HS-5 (cell line): ENCODE measurements at regions not wholly inside any gene's neighbourhood (a gene's known extent, or its start where the extent isn't known, plus 50 kb on each side); places are given as distances from the start of the nearest gene placed in this dataset.
A peak's percentile ranks its signal among the peaks of the same experiment; 100 is the strongest.

Source experiments
- DNase-seq: peaks from one replicate; pipeline ENCODE4 v3.0.0-alpha.2; 2012; ENCODE audit warnings: low read depth

DNA sequence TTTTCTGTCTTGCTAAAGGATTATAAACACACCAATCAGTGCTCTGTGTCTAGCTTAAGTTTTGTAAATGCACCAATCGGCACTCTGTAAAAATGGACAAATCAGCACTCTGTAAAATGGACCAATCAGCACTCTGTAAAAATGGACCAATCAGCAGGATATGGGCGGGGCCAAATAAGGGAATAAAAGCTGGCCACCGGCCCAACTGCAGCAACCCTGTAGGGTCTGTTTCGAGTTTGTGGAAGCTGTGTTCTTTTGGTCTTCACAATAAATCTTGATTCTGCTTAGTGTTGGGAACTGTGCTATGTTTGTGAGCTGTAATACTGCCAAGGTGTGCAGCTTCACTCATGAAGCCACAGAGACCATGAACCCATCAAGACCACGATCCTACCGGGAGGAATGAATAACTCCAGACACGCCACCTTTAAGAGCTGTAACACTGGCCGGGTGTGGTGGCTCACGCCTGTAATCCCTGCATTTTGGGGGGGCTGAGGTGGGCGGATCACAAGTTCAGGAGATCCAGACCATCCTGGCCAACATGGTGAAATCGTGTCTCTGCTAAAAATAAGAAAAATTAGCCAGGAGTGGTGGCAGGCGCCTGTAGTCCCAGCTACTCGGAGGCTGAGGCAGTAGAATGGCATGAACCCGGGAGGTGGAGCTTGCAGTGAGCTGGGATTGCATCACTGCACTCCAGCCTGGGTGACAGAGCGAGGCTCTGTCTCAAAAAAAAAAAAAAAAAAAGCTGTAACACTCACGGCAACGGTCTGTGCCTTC is 133.0 kb upstream of the GDF10 start:
- DNase-seq = peak; percentile 6

DNA sequence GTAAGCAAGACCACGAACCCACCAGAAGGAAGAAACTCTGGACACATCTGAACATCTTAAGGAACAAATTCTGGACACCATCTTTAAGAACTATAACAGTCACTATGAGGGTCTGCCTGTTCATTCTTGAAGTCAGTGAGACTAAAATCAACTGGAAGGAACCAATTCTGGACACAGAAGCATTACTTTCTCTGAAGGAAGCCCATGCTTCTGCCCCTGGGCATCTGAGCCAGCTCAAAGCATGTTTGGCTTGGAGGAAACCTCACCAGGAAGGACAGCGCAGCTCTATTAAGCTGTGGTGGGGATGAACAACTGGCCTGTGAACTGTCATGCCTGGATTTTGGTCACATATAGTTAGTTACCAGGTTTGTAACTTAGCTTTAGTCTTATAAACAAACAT is 132.4 kb upstream of the GDF10 start:
- DNase-seq = peak; percentile 4

DNA sequence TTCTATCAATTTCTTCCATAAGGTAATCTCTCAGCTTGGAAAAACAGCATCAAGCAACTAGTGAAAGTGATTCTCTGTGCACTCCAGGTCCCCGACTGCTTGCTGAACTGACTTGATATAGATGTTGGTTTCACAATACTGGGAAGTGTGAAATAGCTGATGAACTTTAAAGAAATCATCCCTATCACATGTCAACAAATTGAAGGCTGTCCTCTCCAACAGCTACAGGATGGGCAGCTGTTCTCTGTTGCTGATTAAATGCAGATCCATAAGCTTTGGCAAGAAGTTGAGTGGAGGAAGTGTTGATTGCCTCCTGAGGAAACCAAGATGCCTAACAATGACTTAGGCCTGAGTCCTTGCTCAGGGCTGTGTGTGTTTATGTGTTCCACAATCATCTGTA is 130.4 kb upstream of the GDF10 start:
- no peak for DNase-seq

DNA sequence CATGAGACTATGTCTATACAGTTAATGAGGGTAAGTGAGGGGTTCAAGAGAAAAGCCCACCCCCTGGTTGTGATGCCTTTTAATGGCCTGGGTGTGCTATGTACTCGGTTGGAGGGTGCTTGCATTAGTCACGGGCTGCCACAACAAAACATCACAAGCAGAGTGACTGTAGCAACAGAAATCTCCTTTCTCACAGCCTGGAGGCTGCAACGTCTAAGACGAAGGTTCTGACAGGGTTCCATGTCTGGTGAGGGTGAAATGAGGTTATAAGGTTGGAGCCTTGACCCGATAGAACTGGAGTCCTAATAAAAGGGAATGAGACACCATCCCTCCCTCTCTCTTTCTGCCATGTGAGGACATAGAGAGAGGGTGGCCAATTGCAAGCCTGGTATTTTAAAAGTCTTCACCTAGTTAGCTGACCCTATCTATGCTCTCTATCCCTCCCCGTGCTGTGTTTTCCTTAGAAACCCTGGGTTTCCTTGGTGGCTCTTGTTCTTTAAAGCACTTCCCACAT is 126.0 kb upstream of the GDF10 start:
- DNase-seq = no peak

DNA sequence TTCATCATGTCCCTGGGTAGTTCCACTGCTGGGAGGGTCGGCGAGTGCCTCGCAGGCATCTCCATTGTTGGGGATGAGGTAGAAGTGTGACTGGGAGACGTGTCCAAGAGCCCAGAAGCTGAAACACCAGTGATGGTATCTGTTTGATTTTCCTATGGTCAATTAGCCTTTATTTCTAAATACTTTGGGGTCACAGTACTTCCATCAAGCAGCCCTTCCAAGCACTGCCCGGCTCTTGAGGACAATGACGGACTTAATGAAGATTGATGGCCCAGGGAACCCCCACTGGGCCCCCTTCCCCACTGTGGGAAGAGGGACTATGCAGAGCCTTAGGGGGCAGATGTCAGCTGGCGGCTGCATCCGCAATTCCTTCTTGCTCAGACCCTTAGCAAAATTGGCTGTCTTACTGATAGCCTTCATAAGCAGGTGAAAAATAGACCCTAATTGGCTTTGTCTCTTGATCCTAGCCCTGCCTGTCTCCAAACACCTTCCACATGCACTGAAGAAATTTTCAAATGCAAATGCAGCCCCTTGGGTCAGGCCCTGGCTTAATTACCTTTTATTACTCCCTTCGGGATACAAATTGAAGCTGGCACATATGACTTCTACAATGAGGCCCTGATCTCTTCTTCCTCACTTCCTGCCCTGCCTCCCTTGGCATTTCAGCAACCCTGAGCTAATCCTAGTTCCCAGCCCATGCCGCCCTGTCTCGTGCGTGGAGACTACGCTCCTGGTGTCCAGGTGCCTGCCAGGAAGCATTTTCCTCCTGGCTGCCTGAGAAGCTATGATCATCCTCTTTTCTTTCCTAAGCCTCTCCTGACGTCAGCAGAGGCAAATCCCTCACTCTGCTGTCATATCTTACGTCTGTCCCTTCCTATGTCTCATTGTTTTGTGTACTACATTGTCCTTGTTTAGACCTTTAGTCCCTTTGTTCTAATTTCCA is 124.5 kb upstream of the GDF10 start:
- DNase-seq = no peak

DNA sequence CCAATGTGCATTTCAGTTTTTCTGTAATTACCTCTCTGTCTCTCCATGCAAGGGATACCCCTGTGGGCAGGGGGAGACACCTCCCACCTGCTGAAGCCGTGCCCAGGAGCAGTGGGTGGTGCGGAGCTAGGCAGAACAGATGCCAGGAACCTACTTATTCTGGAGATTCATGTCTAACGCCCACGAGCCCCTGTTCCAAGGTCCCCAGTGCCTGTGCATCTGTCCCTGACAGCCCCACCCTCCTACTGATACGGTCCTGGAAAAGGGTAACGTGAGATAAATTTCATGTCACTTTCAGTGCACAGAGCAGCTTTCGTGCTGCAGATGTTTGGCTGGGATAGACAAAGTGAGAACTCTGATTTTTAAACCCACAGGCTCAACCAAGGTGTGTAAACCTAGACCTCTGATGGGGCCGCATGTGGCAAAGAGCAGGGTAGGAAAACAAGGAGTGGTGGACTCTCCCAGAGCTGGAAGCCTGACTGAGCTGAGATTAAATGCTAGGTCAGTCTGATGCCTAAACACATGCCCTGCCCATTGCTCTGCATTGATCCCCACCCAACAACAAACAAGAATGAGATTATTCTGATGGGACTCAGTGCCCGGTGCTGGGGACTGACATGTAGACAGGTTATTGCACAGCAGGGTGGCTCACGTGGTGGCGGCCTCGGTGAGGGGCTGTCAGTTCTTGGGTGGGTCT is 123.6 kb upstream of the GDF10 start:
- no peak for DNase-seq

DNA sequence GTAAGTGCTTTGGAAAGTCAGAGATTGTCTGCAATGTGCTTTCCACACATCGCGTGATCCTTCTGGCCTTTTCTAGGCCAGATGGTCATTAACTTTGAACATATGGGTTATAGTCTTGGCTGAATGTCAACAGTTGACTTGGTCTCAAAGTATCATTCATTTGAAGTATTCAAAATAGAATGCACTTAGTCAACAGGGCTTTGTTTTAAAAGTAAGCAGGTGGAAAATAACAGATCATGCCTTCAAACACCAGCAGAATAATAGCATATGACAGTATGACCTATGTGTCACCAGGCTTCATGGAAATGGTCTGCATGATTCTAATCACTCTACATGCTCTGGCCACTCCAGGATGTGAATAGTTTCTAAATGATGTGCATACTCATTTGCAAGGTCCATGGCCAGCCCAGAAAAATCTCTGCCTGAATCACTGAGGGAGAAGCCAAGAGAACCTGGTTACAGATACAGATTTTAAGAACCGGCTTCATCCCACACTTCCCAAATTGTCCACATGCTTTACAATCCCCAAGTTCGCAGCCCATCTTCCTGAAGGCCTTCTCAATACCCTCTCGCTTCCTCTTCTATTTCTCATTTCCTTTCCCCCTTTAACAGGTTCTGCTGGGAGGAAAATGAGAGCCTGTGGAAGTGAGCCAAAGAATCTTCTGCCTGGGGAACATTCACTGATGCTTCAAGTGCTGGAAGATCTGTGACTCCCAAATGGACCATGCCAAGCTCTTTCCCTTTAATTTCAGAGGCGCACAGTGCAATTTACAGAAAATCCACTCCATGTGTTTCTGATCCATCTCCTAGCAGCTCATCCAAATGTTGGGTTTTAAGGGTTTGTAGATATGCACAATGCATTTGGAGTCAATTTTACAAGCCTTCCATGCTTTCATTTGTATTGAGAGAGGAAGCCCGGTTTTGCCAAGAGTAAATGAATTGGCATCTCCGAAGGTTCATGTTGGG is 122.8 kb upstream of the GDF10 start:
- DNase-seq = peak; percentile 8

DNA sequence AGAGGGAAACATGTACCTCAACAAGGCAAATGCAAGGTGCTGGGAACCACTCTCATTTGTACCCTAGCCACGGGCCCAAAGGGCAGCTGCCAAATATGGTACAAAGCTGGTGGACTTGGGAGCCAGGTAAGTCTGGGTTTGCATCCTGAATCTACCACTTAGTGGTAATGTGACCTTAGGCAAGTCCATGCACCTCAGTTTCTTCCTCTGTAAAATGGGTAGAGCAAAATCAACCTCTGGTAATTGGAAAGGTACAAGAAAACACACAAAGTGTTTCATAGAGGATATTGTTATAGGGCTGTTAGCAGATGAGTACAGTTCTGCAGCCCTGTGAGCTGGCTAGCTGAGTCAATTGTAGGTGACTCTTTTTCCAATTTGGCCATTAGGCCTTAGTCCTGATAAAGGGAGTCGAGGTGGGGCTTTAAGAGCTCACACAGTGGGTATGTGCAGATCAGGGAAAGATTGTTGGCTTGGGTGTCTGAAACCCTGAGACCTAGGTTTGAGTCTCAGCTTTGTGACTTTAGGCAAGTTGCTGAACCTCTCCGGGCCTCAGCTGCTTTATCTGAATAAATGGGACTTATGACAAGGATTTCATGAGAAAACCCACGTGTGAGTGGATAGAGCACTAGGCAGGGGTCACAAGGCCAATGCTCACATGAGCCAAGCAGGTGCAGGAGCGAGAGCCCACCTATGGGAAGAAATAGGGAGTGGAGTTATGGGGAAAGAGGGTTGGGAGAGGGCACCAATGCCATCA is 121.3 kb upstream of the GDF10 start:
- no peak for DNase-seq

DNA sequence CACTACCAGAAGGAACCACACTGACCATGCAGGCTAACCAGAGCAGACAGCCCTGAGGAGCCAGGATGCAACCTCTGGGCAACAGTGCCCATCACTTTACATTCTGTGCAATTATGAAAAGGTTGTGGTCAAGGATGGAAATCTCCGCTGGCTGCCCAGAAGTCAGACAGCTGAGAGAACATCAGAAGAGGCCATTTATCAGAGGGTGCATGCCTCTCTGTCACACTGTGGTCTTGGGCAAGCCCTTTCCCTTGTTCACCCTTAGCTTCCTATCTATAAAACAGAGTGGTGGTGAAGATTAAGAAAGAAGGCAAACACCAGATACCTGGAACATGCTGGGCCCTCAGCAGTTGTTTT is 120.7 kb upstream of the GDF10 start:
- DNase-seq = no peak

DNA sequence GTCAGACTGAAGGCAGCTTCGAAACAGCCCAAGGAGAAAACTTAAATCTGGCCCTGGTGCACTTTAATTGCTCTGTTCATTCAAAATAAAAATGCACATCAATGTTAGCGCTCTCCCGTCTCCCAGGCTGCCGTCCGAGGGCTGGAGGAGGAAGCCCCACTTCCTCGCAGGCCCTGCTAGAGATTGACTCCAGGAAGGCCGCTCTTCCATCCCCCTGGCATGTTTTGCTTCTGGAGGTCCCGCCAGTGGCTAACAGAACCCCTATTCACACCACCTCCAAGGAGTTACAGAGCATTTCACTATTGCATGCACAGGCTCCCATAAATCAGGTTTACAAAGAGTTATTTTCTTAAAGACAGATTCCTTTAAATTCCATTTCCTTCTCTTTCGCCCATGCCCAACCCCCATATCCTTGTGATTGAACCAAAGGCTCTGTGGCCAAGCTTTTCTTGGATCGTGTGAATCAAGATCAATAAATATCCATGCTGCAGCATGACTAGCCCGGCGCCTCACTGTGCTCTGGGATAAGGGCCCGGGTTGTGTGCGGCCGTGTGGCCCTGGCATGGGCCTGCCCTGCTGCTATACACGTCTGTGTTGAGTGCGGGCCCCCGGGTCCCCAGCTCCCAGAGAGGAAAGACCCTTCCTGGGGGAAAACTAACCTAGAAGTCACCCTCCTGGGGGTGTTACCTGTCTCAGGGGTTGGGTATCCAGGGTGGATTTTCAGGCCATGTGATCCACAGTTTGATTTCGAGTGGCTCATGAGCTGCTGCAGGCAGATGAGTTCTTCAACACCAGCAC is 118.7 kb upstream of the GDF10 start:
- DNase-seq = no peak

DNA sequence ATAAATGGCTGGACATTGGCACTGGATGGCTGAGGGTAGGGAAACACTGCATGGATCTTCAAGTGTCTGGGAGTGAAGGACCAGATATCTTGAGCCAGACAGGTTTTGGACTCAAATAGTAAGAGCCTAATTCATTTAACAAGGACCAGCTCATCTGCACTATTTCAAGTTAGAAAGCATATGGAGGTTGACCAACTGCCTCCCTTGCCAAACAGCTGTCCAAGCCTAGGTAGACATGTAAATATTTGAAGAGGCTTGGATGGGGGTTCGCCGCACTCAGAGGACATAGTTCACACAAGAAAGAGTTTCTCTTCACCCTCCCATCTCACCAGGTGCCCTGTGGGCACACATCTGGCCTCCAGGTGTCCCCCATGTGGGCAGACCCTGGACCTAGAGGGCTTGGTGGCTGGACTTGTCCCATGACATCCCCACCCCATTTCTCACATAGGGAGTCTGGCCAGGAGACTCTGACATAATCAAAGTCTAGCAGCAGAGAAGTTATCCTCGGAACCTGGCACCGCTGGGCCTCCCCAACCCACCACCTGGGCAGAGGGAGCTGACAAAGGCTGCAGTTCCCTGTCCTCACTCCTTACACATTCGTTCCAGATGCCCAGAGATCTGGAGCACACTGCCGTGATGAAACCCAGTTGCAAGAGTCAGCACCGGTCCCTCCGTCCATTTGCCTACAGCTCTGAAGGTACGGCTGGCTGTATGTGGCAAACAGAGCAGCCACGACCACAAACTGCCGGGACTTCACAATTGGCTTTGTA is 116.9 kb upstream of the GDF10 start:
- DNase-seq = no peak

DNA sequence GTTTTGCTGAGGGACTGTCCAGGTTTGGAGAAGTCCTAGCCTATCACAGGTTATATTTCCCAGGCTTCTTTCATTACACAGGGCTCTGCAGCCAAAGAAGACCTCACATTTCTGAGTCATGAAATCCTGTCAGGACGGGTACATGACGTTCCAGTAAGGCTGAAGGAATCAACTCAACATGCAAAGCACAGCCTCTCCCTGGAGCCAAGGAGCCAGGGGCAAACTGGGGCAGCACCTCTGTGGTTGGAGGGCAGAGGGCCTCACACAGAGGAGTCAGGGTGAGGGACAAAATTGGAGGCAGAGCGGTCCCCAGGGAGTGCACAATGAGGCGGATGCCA is 116.3 kb upstream of the GDF10 start:
- DNase-seq = no peak

DNA sequence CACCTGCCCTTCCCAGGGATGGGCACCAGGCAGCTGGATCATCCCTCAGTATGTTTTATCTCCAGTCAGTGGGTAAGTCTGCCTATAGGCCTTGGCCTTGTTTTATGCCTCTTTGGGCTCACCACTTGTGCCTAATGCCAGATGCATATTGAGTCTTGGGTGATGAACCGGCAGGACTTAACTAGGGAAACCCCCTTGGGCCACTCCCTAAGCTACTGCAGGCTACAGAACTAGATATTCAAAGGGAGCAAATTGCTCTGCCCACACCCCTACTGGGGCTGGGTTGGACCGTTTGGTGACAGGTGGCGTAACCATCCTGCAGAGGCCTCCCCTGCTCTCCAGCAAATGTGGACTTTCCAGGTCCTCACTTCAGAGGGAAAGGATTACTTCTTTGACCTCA is 115.7 kb upstream of the GDF10 start:
- no peak for DNase-seq

DNA sequence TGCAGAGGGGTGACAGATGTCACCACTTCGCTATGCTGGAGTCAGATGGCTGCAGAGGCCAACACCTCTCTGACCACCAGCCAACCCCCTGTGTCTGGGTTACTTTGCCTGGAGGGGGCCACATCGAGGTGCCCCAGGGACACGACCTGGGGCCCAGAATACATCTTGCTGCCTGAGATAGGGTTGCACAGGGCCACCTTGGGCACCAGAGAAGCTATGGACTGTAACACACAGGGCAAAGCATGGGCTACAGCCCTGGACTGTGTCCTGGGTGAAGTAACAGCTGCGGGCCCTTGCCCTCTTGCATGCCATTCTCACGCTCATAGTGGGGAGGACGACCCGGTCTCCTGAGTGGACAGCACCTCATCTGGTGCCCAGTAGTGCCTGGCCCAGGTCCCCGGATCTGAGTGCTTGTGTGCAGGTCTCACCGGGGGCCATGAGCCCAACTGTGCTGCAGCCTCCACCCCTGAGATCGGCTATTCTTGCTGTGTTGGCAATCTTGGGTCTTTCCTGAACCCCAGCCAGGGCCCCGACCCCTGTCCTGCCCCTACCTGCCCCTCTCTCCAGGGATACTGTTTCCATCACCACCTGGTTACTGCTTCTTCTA is 115.2 kb upstream of the GDF10 start:
- DNase-seq = no peak

DNA sequence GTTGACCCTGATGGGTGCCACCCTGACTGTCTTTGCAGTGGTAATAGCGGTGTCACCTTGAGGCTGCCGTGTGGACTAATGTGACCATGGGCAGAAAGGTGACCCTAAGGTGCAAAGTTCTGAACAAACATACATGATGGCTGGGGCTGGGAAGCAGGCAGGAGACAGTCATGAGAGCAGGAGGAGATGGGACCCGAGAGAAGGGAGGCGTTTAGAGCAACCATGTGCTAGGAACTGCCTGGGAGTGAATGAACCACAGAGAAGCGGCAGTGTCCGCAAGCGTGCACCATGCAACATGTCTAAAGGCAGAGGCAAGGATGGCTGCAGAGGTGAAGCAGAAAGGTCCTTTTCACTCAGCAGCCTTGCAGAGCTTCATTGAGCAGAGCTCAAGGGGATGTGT is 113.1 kb upstream of the GDF10 start:
- DNase-seq = no peak

DNA sequence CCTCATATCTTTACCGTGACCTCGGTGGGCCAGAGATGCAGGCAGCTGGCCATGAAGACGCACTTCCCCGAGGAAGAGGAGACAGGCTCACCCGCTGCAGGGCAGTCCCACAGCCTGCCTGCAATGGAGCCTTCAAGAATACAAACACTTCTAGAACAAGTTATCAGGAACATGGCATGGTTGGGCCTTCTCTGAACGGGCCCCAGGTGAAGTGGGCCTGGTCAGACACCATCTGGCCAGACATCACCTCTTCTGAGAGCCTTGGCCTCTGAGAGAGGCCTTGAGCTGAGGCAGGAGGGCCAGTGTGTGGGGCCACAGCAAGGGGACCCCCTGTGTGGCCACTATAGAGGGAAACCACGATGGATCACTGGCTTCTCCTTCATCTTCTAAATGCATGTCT is 112.4 kb upstream of the GDF10 start:
- DNase-seq = no peak

DNA sequence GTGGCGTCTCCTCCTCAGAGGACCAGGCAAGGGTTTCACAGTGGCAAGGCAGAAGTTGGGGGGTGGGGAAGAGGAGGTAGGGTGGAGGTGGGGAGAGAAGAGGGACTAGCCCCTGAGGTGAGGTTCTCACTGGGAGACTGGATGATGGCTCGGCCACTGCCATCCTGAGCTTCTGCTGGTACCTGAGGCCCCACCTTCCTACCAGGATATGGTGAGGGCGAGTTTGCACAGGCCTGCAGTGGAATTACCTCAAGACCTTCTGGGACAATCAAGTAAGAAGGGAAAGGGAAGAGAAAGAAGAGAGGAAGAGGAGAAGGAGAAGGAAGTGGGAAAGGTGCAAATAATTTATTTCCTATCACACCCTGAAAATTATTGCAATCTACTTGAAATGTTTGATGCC is 111.8 kb upstream of the GDF10 start:
- no peak for DNase-seq

DNA sequence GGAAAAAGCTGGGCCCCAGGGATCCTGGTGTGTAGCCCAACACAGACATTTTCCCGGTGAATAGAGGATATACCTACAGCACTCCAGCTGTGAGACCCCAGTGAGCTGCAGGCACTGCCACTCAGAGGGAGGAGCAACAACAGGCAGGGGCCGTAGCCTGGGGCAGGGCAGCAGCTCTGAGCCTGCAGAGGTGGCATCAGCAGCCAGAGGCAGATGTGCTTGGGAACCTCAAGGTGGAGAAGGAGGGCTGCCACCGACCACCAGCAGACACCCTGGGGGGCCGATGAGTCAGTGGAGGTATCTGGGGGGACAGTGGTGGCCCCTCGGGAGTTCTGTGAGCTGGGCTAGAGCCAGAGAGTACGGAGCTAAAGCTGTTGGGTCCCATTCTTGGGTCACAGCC is 110.2 kb upstream of the GDF10 start:
- no peak for DNase-seq

DNA sequence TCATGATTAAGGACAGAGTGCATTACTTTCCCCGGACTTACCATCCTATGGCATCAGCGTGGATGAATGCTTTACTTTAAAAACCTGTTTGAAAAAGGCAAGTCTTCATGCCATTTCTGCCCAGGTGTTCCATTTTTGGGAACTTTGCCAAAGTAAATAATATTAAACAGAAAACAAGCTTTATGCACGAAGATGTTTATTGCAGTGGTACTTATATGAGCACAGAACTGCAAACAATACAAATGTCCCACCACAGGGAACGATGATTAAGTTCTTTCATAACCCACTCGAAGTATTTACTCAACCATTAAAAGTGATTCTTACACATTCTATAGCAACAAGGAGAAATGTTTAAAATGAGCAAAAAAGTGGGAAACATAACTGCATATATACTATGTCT is 109.7 kb upstream of the GDF10 start:
- no peak for DNase-seq
